ENCODE measurements at regions not wholly inside any gene's neighbourhood (a gene's known extent, or its start where the extent isn't known, plus 50 kb on each side); places are given as distances from the start of the nearest gene placed in this dataset.

DNA sequence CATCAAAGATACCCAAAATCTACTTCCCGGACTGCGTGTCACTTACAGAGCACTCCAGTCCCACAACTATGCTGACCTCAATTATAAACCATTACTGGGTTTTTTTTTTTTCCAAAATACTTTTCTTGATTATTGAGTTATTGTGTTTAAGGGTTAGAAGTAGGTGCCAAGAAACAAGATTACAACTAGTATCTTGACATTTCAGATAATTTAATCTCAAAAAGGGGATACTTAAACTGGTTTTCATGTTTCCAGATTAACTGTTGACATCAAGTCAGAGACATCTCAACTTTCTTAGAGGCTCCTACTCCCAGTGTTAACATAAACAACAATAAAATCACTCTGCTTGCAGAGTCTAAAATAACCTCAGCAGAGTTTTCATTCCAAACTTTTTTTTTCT lies 131.2 kb upstream of the ARID2 start:
- TF ChIP-seq, protein P1, sequence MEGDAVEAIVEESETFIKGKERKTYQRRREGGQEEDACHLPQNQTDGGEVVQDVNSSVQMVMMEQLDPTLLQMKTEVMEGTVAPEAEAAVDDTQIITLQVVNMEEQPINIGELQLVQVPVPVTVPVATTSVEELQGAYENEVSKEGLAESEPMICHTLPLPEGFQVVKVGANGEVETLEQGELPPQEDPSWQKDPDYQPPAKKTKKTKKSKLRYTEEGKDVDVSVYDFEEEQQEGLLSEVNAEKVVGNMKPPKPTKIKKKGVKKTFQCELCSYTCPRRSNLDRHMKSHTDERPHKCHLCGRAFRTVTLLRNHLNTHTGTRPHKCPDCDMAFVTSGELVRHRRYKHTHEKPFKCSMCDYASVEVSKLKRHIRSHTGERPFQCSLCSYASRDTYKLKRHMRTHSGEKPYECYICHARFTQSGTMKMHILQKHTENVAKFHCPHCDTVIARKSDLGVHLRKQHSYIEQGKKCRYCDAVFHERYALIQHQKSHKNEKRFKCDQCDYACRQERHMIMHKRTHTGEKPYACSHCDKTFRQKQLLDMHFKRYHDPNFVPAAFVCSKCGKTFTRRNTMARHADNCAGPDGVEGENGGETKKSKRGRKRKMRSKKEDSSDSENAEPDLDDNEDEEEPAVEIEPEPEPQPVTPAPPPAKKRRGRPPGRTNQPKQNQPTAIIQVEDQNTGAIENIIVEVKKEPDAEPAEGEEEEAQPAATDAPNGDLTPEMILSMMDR (IDR thresholded peaks at IDR 0.05; ENCODE audit: low read length): no peak
- TF ChIP-seq EZH2 (optimal IDR thresholded peaks at IDR 0.05; ENCODE audit: low read depth, low read length): no peak

Measured in MM.1S (cell line).